Osteocyte (in vitro differentiated cells): ENCODE measurements at regions not wholly inside any gene's neighbourhood (a gene's known extent, or its start where the extent isn't known, plus 50 kb on each side); places are given as distances from the start of the nearest gene placed in this dataset.

Experiments used
- DNase-seq: peaks from one replicate; pipeline ENCODE4 v3.0.0; 2021; ENCODE audit warnings: mixed read lengths; ENCODE audit not compliant: unreplicated experiment; ENCODE audit errors: extremely low spot score
- H3K27ac Mint-ChIP-seq: one replicate; pipeline ENCODE4 v1.8.0; 2021; ENCODE audit warnings: mild to moderate bottlenecking, mixed read lengths; ENCODE audit not compliant: unreplicated experiment
- H3K27me3 Mint-ChIP-seq: one replicate; pipeline ENCODE4 v1.8.0; 2021; ENCODE audit warnings: mixed read lengths; ENCODE audit not compliant: unreplicated experiment
- H3K36me3 Mint-ChIP-seq: one replicate; pipeline ENCODE4 v1.8.0; 2021; ENCODE audit warnings: mixed read lengths; ENCODE audit not compliant: unreplicated experiment
- H3K4me1 Mint-ChIP-seq: one replicate; pipeline ENCODE4 v1.8.0; 2021; ENCODE audit warnings: mixed read lengths; ENCODE audit not compliant: unreplicated experiment
- H3K4me3 Mint-ChIP-seq: one replicate; pipeline ENCODE4 v1.8.0; 2021; ENCODE audit warnings: mild to moderate bottlenecking, moderate library complexity, mixed read lengths; ENCODE audit not compliant: unreplicated experiment
- H3K9me3 Mint-ChIP-seq: one replicate; pipeline ENCODE4 v1.8.0; 2021; ENCODE audit warnings: mixed read lengths; ENCODE audit not compliant: unreplicated experiment
- TF ChIP-seq, protein P1 (sequence below): fragments of 200-600 bp; sonication (generic); IDR thresholded peaks from 2 replicates; pipeline ENCODE4 v1.5.0; 2021; ENCODE audit warnings: antibody characterized with exemption, mild to moderate bottlenecking, moderate library complexity

- Mint-ChIP-seq H3K36me3 (no peaks in the 10 kb centered on the region), H3K27me3 (no peaks in the 10 kb centered on the region), H3K4me3 (no peak overlapping the region), H3K4me1 (peaks cover 8% of the 10 kb centered on the region), H3K9me3 (no peaks in the 10 kb centered on the region), H3K27ac (no peak overlapping the region)
- no peak for DNase-seq
- TF ChIP-seq, protein P1, sequence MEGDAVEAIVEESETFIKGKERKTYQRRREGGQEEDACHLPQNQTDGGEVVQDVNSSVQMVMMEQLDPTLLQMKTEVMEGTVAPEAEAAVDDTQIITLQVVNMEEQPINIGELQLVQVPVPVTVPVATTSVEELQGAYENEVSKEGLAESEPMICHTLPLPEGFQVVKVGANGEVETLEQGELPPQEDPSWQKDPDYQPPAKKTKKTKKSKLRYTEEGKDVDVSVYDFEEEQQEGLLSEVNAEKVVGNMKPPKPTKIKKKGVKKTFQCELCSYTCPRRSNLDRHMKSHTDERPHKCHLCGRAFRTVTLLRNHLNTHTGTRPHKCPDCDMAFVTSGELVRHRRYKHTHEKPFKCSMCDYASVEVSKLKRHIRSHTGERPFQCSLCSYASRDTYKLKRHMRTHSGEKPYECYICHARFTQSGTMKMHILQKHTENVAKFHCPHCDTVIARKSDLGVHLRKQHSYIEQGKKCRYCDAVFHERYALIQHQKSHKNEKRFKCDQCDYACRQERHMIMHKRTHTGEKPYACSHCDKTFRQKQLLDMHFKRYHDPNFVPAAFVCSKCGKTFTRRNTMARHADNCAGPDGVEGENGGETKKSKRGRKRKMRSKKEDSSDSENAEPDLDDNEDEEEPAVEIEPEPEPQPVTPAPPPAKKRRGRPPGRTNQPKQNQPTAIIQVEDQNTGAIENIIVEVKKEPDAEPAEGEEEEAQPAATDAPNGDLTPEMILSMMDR, result no peak
These were observed 202.6 kb upstream of the SEMA3E start for GRCh38 chr7:83851551-83851950.

DNA sequence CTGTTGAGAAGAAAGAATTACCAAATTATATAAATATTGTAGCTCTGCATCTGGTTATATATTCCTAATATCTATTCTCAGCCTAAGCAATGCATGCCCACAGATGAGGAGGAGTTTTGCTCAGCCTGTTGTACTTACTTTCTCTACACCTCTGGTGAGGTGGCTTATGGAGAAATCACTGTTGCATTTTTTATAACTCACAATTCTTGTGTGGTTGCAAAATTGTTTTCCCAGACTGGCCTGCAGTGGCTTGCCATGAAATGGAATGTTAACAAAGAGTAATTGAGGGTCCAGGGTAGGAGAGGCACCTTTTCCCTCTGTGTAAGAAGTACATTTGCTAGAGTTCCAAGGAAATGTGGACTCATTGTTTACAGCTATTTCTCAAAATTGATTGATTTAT lies 202.0 kb upstream of the SEMA3E start:
- H3K4me1 Mint-ChIP-seq, result peaks cover 8% of the 10 kb centered on the region
- no peaks in the 10 kb centered on the region for H3K9me3 Mint-ChIP-seq
- no peak overlapping the region for H3K27ac Mint-ChIP-seq
- no peak overlapping the region for H3K4me3 Mint-ChIP-seq
- no peaks in the 10 kb centered on the region for H3K27me3 Mint-ChIP-seq
- no peaks in the 10 kb centered on the region for H3K36me3 Mint-ChIP-seq
- no peak for DNase-seq
- TF ChIP-seq, protein P1, result no peak

DNA sequence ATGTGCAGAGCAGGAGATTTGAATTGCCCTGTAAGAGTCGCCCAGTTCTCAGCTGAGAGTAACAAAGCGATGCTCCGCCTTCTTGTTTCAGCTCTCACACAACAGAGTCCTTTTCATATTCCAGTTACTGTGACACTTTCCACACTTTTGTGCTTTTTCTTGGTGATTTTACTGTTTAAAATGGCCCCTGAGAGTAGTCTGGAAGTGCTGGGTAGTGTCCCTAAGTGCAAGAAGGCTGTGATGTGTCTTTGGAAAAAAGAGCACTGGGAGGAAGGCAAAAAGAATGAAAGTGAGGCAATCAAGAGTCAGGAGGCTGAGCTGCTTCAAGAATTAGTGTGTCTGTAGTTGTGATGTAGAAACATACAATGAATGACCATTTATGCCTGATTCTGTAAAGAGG lies 201.2 kb upstream of the SEMA3E start:
- Mint-ChIP-seq H3K9me3 (peaks cover 5% of the 10 kb centered on the region), H3K27me3 (no peaks in the 10 kb centered on the region), H3K4me3 (no peak overlapping the region), H3K4me1 (peaks cover 8% of the 10 kb centered on the region), H3K27ac (no peak overlapping the region), H3K36me3 (no peaks in the 10 kb centered on the region)
- TF ChIP-seq, protein P1, result no peak
- DNase-seq, result no peak

- Mint-ChIP-seq H3K4me1 (peaks cover 8% of the 10 kb centered on the region), H3K27ac (no peak overlapping the region), H3K9me3 (peaks cover 6% of the 10 kb centered on the region), H3K27me3 (no peaks in the 10 kb centered on the region), H3K36me3 (no peaks in the 10 kb centered on the region), H3K4me3 (no peak overlapping the region)
- DNase-seq, result no peak
- TF ChIP-seq, protein P1, result no peak
These were observed 200.2 kb upstream of the SEMA3E start for GRCh38 chr7:83849131-83849530.

GRCh38 chr7:83842894-83843293 lies 194.0 kb upstream of the SEMA3E start:
- no peak for DNase-seq
- TF ChIP-seq, protein P1, result no peak
- no peak overlapping the region for H3K27ac Mint-ChIP-seq
- no peaks in the 10 kb centered on the region for H3K27me3 Mint-ChIP-seq
- no peak overlapping the region for H3K4me3 Mint-ChIP-seq
- H3K4me1 Mint-ChIP-seq, result no peaks in the 10 kb centered on the region
- H3K36me3 Mint-ChIP-seq, result no peaks in the 10 kb centered on the region
- H3K9me3 Mint-ChIP-seq, result peaks cover 6% of the 10 kb centered on the region
